IMR-90 (cell line): ENCODE measurements at regions not wholly inside any gene's neighbourhood (a gene's known extent, or its start where the extent isn't known, plus 50 kb on each side); places are given as distances from the start of the nearest gene placed in this dataset.
A peak's percentile ranks its signal among the peaks of the same experiment; 100 is the strongest.

Experiments
- ATAC-seq: fragments of 200-7000 bp; cut with Tn5 transposase; 2 replicates; pipeline ENCODE4 v1.9.1; 2020; ENCODE audit warnings: low read depth, mild to moderate bottlenecking, moderate library complexity
- BruUV-seq: library from RNA; stranded (reverse); fragments of 400-500 nt; replicated peaks from 2 replicates; lab custom pipeline; 2021; lab: Mats Ljungman, UMichigan
- CTCF ChIA-PET: fragments of 300-600 bp; formaldehyde crosslinking; extraction: SDS; loops from one replicate; lab custom pipeline; 2021; ENCODE audit warnings: antibody characterized with exemption; lab: Yijun Ruan, JAX
- POLR2A ChIA-PET: fragments of 300-600 bp; sonication (Branson Sonifier 250); formaldehyde crosslinking; loops from one replicate; lab custom pipeline; 2022; ENCODE audit warnings: antibody characterized with exemption; ENCODE audit not compliant: unreplicated experiment; lab: Charles Lee
- DNase-seq: peaks from one replicate; pipeline ENCODE4 v3.0.0; 2013
- H2AFZ ChIP-seq: replicated peaks from 2 replicates; pipeline ENCODE3; 2013; ENCODE audit warnings: low read length, mild to moderate bottlenecking; ENCODE audit not compliant: poor library complexity
- H2AK5ac ChIP-seq: 2 replicates; pipeline ENCODE4 v1.6.1; 2013; ENCODE audit warnings: low read depth, low read length, inconsistent platforms
- H2AK9ac ChIP-seq: replicated peaks from 2 replicates; pipeline ENCODE3; 2013; ENCODE audit warnings: mild to moderate bottlenecking, low read depth, low read length, moderate library complexity; ENCODE audit not compliant: poor library complexity
- H2BK120ac ChIP-seq: 2 replicates; pipeline ENCODE4 v1.6.1; 2013; ENCODE audit warnings: low read depth, low read length, inconsistent platforms
- H2BK15ac ChIP-seq: 3 replicates; pipeline ENCODE4 v1.6.1; 2013; ENCODE audit warnings: low read depth, low read length, inconsistent platforms
- H2BK20ac ChIP-seq: 2 replicates; pipeline ENCODE4 v1.6.1; 2013; ENCODE audit warnings: low read depth, mild to moderate bottlenecking, inconsistent platforms, low read length, moderate library complexity
- H2BK5ac ChIP-seq: 2 replicates; pipeline ENCODE4 v1.6.1; 2013; ENCODE audit warnings: mild to moderate bottlenecking, low read depth, low read length, inconsistent platforms; ENCODE audit not compliant: poor library complexity, severe bottlenecking
- H3K14ac ChIP-seq: replicated peaks from 2 replicates; pipeline ENCODE4 v1.6.1; 2013; ENCODE audit warnings: low read depth, low read length, inconsistent platforms
- H3K18ac ChIP-seq: 2 replicates; pipeline ENCODE4 v1.6.1; 2013; ENCODE audit warnings: low read depth, low read length, control low read depth
- H3K23ac ChIP-seq: 2 replicates; pipeline ENCODE4 v1.6.1; 2013; ENCODE audit warnings: low read depth, low read length, inconsistent platforms
- H3K27ac ChIP-seq: 2 replicates; pipeline ENCODE4 v1.5.1; 2013; ENCODE audit warnings: mild to moderate bottlenecking, control low read depth, low read length; ENCODE audit not compliant: insufficient read depth
- H3K27me3 ChIP-seq: 2 replicates; pipeline ENCODE4 v1.6.1; 2013; ENCODE audit warnings: low read length; ENCODE audit not compliant: control insufficient read depth, insufficient read depth
- H3K36me3 ChIP-seq: 2 replicates; pipeline ENCODE4 v1.6.1; 2013; ENCODE audit warnings: low read length, mixed read lengths; ENCODE audit not compliant: control insufficient read depth, insufficient read depth
- H3K4ac ChIP-seq: 2 replicates; pipeline ENCODE4 v1.6.1; 2013; ENCODE audit warnings: low read depth, low read length, inconsistent platforms
- H3K4me1 ChIP-seq: 2 replicates; pipeline ENCODE4 v1.6.1; 2013; ENCODE audit warnings: low read length, mixed read lengths; ENCODE audit not compliant: control insufficient read depth, insufficient read depth
- H3K4me2 ChIP-seq: 2 replicates; pipeline ENCODE4 v1.6.1; 2013; ENCODE audit warnings: low read depth, mild to moderate bottlenecking, control low read depth, low read length, moderate library complexity
- H3K4me3 ChIP-seq: 2 replicates; pipeline ENCODE4 v1.5.1; 2013; ENCODE audit warnings: low read depth, mild to moderate bottlenecking, control low read depth, low read length, moderate library complexity; ENCODE audit not compliant: insufficient read depth
- H3K56ac ChIP-seq: 2 replicates; pipeline ENCODE4 v1.6.1; 2013; ENCODE audit warnings: low read length, inconsistent platforms; ENCODE audit not compliant: insufficient read depth; ENCODE audit errors: extremely low read depth
- H3K79me1 ChIP-seq, 2 experiments: 2 replicates each; pipeline ENCODE4 v1.6.1; 2013; ENCODE audit warnings: low read length in 2 of 2, inconsistent platforms in 1 of 2, low read depth in 1 of 2
- H3K9ac ChIP-seq: 2 replicates; pipeline ENCODE4 v1.6.1; 2013; ENCODE audit warnings: low read depth, low read length, control low read depth
- H3K9me1 ChIP-seq: 2 replicates; pipeline ENCODE4 v1.6.1; 2013; ENCODE audit warnings: low read length, inconsistent platforms; ENCODE audit not compliant: insufficient read depth
- H3K9me3 ChIP-seq: 2 replicates; pipeline ENCODE4 v1.6.1; 2013; ENCODE audit warnings: low read length; ENCODE audit not compliant: control insufficient read depth, insufficient read depth
- H4K20me1 ChIP-seq: 2 replicates; pipeline ENCODE4 v1.6.1; 2013; ENCODE audit warnings: low read length, inconsistent platforms; ENCODE audit not compliant: insufficient read depth
- H4K5ac ChIP-seq: 2 replicates; pipeline ENCODE4 v1.6.1; 2013; ENCODE audit warnings: mild to moderate bottlenecking, low read depth, low read length, control low read depth
- H4K8ac ChIP-seq, 2 experiments: 2 replicates each; pipeline ENCODE4 v1.6.1; 2013; ENCODE audit warnings: low read depth in 2 of 2, low read length in 2 of 2, control low read depth in 1 of 2, inconsistent platforms in 1 of 2
- H4K91ac ChIP-seq: 2 replicates; pipeline ENCODE4 v1.6.1; 2013; ENCODE audit warnings: low read depth, low read length, inconsistent platforms; ENCODE audit not compliant: insufficient read depth
- CEBPB ChIP-seq: IDR thresholded peaks from 2 replicates; pipeline ENCODE4 v1.6.1; 2012; ENCODE audit warnings: low read depth, low read length, improper control_type of control experiment
- MXI1 ChIP-seq: IDR thresholded peaks from 2 replicates; pipeline ENCODE4 v1.6.1; 2012; ENCODE audit warnings: low read depth, mild to moderate bottlenecking, low read length, moderate library complexity, borderline replicate concordance
- WGBS, 2 experiments: methylation state at CpG; one replicate each; pipeline versions ENCODE4 v1.1.5 to v1.1.7; 2013; ENCODE audit warnings: missing lambda C conversion rate in 2 of 2; ENCODE audit not compliant: insufficient read length in 1 of 2; ENCODE audit errors: extremely low coverage in 2 of 2; 5-methylcytosine and 5-hydroxymethylcytosine counted together
- dilution Hi-C: fragments of 300-500 bp; cut with HindIII; formaldehyde crosslinking; loops from one replicate; pipeline ENCODE4 v1.14.3; 2018; ENCODE audit warnings: low sequenced_read_pairs; ENCODE audit not compliant: unreplicated experiment
- in situ Hi-C: fragments of 300-500 bp; cut with MboI; formaldehyde crosslinking; loops from 3 replicates; pipeline ENCODE4 v1.14.3; 2019; ENCODE audit warnings: low sequenced_read_pairs, inconsistent platforms, mixed read lengths
- intact Hi-C: fragments of 100-400 bp; cut with micrococcal nuclease; formaldehyde crosslinking; loops from 2 replicates; pipeline ENCODE4 v1.10.0; 2022

GRCh38 chr10:89138755-89139490 is 68.2 kb downstream of the CH25H start:
- ChIA-PET POLR2A (no interaction called here), CTCF (no interaction called here)
- peak overlapping the region; percentile 11; the same call in 1 of the 2 replicates for H3K18ac ChIP-seq
- H2BK120ac ChIP-seq: peak overlapping the region; percentile 44
- H3K79me1 ChIP-seq: no peaks in the 10 kb centered on the region
- H2AK9ac ChIP-seq: no peak overlapping the region
- H3K27ac ChIP-seq: peak overlapping the region; percentile 79; the same call in 1 of the 2 replicates
- no peak overlapping the region for H3K23ac ChIP-seq
- no peak overlapping the region; the same call in 1 of the 2 replicates for H3K9ac ChIP-seq
- intact Hi-C loops (no loop called here), dilution Hi-C loops (no loop called here), in situ Hi-C loops (no loop called here)
- peak overlapping the region; percentile 40 for H2BK5ac ChIP-seq
- no peak overlapping the region; the same call in 1 of the 2 replicates for H3K4me2 ChIP-seq
- H3K56ac ChIP-seq: no peak overlapping the region
- no peak overlapping the region for H2AFZ ChIP-seq
- H2BK20ac ChIP-seq: peak overlapping the region; percentile 27; the same call in 1 of the 2 replicates
- TF ChIP-seq MXI1 (no peak), CEBPB (peak; percentile 71)
- H3K4me1 ChIP-seq: no peaks in the 10 kb centered on the region
- no peaks in the 10 kb centered on the region for H4K20me1 ChIP-seq
- peak; percentile 52 for DNase-seq
- no peak overlapping the region for H3K14ac ChIP-seq
- H2BK15ac ChIP-seq: no peak overlapping the region
- WGBS, 2 experiments: no CpG with 5 or more reads among the region's 1 CpG
- H3K27me3 ChIP-seq: no peaks in the 10 kb centered on the region; the same call in 1 of the 2 replicates
- no peaks in the 10 kb centered on the region for H3K9me3 ChIP-seq
- 0 out of 4 replicates have a peak overlapping the region, but pooled peaks of 1 of the 2 experiments have one; percentile 7 for H4K8ac ChIP-seq
- no peak overlapping the region for H2AK5ac ChIP-seq
- peak; percentile 54 for ATAC-seq
- no peaks in the 10 kb centered on the region for H3K36me3 ChIP-seq
- peaks cover 3% of the 10 kb centered on the region; the same call in 1 of the 2 replicates for H3K9me1 ChIP-seq
- no TSS peak for BruUV-seq
- H4K5ac ChIP-seq: 0 out of 2 replicates have a peak overlapping the region, but pooled peaks have one; percentile 61
- no peak overlapping the region for H3K4me3 ChIP-seq
- no peak overlapping the region; the same call in 1 of the 2 replicates for H3K4ac ChIP-seq
- no peak overlapping the region for H4K91ac ChIP-seq
